OCI-LY1 (cell line): ENCODE measurements at regions not wholly inside any gene's neighbourhood (a gene's known extent, or its start where the extent isn't known, plus 50 kb on each side); places are given as distances from the start of the nearest gene placed in this dataset.

Experiments
- EZH2 ChIP-seq: fragments of 200-600 bp; sonication (generic), shearing (Covaris generic); IDR thresholded peaks from 2 replicates; pipeline ENCODE4 v1.8.0; 2017; ENCODE audit warnings: borderline replicate concordance, mixed run types, mild to moderate bottlenecking, antibody characterized with exemption, low read length, moderate library complexity, mixed read lengths
- TF ChIP-seq, protein P1 (sequence below): fragments of 200-600 bp; sonication (generic), shearing (Covaris generic); IDR thresholded peaks from 2 replicates; pipeline ENCODE4 v1.5.1; 2017; ENCODE audit warnings: mild to moderate bottlenecking, antibody characterized with exemption, low read length, moderate library complexity, mixed read lengths

DNA sequence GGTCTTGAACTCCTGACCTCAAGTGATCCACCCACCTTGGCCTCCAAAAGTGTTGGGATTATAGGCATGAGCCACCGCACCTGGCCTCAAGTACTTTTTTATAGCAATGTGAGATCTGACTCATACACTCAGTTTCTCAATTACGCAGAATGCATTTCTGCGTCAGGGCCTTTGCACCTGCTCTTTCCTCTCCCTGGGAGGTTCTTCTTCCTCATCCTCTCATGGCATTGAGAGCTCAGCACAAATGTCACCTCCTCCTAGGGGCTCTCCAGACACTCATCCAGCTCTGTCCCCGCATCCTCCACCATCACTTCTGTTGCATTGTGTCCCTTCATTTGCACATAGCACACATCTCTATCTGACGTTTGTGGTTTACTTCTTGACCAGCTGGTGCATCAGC is 418.8 kb downstream of the PTPRU start:
- TF ChIP-seq, protein P1, sequence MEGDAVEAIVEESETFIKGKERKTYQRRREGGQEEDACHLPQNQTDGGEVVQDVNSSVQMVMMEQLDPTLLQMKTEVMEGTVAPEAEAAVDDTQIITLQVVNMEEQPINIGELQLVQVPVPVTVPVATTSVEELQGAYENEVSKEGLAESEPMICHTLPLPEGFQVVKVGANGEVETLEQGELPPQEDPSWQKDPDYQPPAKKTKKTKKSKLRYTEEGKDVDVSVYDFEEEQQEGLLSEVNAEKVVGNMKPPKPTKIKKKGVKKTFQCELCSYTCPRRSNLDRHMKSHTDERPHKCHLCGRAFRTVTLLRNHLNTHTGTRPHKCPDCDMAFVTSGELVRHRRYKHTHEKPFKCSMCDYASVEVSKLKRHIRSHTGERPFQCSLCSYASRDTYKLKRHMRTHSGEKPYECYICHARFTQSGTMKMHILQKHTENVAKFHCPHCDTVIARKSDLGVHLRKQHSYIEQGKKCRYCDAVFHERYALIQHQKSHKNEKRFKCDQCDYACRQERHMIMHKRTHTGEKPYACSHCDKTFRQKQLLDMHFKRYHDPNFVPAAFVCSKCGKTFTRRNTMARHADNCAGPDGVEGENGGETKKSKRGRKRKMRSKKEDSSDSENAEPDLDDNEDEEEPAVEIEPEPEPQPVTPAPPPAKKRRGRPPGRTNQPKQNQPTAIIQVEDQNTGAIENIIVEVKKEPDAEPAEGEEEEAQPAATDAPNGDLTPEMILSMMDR: no peak
- TF ChIP-seq EZH2: no peak
